CD14-positive monocyte (primary cell): ENCODE measurements at regions not wholly inside any gene's neighbourhood (a gene's known extent, or its start where the extent isn't known, plus 50 kb on each side); places are given as distances from the start of the nearest gene placed in this dataset.

ENCODE experiments used
- DNase-seq, 3 donors: peaks; one replicate each; pipeline ENCODE4 v3.0.0-alpha.2; 2011 to 2022
- H2AFZ ChIP-seq: 2 replicates; pipeline ENCODE4 v1.6.0; 2012; ENCODE audit warnings: mild to moderate bottlenecking, low read depth, low read length, inconsistent platforms; ENCODE audit not compliant: insufficient read depth, poor library complexity, severe bottlenecking
- H3K27ac ChIP-seq, 2 donors: 1 replicate in 1 of 2; 2 replicates in 1 of 2; pipeline ENCODE4 v1.5.1; 2012 to 2013; ENCODE audit warnings: low read length in 2 of 2, control low read depth in 1 of 2, inconsistent platforms in 1 of 2, low read depth in 1 of 2, mild to moderate bottlenecking in 1 of 2
- H3K27me3 ChIP-seq, 2 donors: one replicate each; pipeline versions ENCODE4 v1.6.0 to v1.6.1; 2011 to 2013; ENCODE audit warnings: low read length in 2 of 2; ENCODE audit not compliant: control insufficient read depth in 2 of 2, insufficient read depth in 2 of 2
- H3K36me3 ChIP-seq, 2 donors: replicated peaks in 1 of 2; 1 replicate in 1 of 2; 2 replicates in 1 of 2; pipeline versions ENCODE4 v1.5.1 to v1.6.1; 2012 to 2013; ENCODE audit warnings: low read length in 2 of 2, control low read depth in 1 of 2, inconsistent platforms in 1 of 2, mild to moderate bottlenecking in 1 of 2; ENCODE audit not compliant: insufficient read depth in 2 of 2, control insufficient read depth in 1 of 2
- H3K4me1 ChIP-seq, 2 donors: 1 replicate in 1 of 2; 2 replicates in 1 of 2; pipeline versions ENCODE4 v1.5.1 to v1.6.1; 2012 to 2013; ENCODE audit warnings: low read length in 2 of 2, control low read depth in 1 of 2, inconsistent platforms in 1 of 2, mild to moderate bottlenecking in 1 of 2, moderate library complexity in 1 of 2; ENCODE audit not compliant: insufficient read depth in 2 of 2, control insufficient read depth in 1 of 2
- H3K4me2 ChIP-seq: replicated peaks from 2 replicates; pipeline ENCODE3; 2012; ENCODE audit warnings: low read length, moderate library complexity, mild to moderate bottlenecking; ENCODE audit not compliant: poor library complexity, severe bottlenecking; ENCODE audit errors: extremely low read depth
- H3K4me3 ChIP-seq, 3 experiments: fragments of 200-600 bp in 1 of 3; sonication (generic) in 1 of 3; replicated peaks in 1 of 3; 1 replicate in 2 of 3; 2 replicates in 1 of 3; pipeline ENCODE4 v1.5.1; 2011 to 2013; ENCODE audit warnings: low read length in 3 of 3, mild to moderate bottlenecking in 3 of 3, control low read depth in 2 of 3, low read depth in 2 of 3, inconsistent platforms in 1 of 3, moderate library complexity in 1 of 3
- H3K79me2 ChIP-seq: 2 replicates; pipeline ENCODE4 v1.6.0; 2012; ENCODE audit warnings: mild to moderate bottlenecking, control low read depth, inconsistent platforms, low read length, moderate library complexity; ENCODE audit not compliant: insufficient read depth
- H3K9ac ChIP-seq: 2 replicates; pipeline ENCODE4 v1.6.0; 2017; ENCODE audit warnings: low read length, mild to moderate bottlenecking; ENCODE audit not compliant: insufficient read depth, poor library complexity, severe bottlenecking
- H3K9me3 ChIP-seq, 2 donors: replicated peaks in 1 of 2; 1 replicate in 1 of 2; 2 replicates in 1 of 2; pipeline versions ENCODE4 v1.5.1 to v1.6.1; 2012 to 2013; ENCODE audit warnings: low read length in 2 of 2, control low read depth in 1 of 2; ENCODE audit not compliant: control insufficient read depth in 1 of 2, insufficient read depth in 1 of 2
- H4K20me1 ChIP-seq: 2 replicates; pipeline ENCODE4 v1.6.0; 2012; ENCODE audit warnings: mild to moderate bottlenecking, low read length, control low read depth, moderate library complexity; ENCODE audit not compliant: insufficient read depth
- H3K27ac Mint-ChIP-seq, 7 donors: one replicate each; pipeline ENCODE4 v1.8.0; 2020; ENCODE audit warnings: mild to moderate bottlenecking in 7 of 7, mixed read lengths in 7 of 7, moderate library complexity in 6 of 7, inconsistent platforms in 2 of 7
- H3K27me3 Mint-ChIP-seq, 3 donors: one replicate each; pipeline ENCODE4 v1.8.0; 2021 to 2022; ENCODE audit warnings: low read depth in 3 of 3, mild to moderate bottlenecking in 3 of 3, mixed read lengths in 3 of 3, moderate library complexity in 3 of 3, inconsistent platforms in 1 of 3
- H3K36me3 Mint-ChIP-seq, 2 donors: one replicate each; pipeline ENCODE4 v1.8.0; 2020; ENCODE audit warnings: mixed read lengths in 2 of 2, inconsistent platforms in 1 of 2, mild to moderate bottlenecking in 1 of 2
- H3K4me1 Mint-ChIP-seq: one replicate; pipeline ENCODE4 v1.8.0; 2020; ENCODE audit warnings: mild to moderate bottlenecking, mixed read lengths
- H3K4me3 Mint-ChIP-seq, 2 donors: one replicate each; pipeline ENCODE4 v1.8.0; 2020; ENCODE audit warnings: mild to moderate bottlenecking in 2 of 2, mixed read lengths in 2 of 2, moderate library complexity in 1 of 2
- H3K9me3 Mint-ChIP-seq, 7 donors: one replicate each; pipeline ENCODE4 v1.8.0; 2020 to 2022; ENCODE audit warnings: mixed read lengths in 7 of 7, mild to moderate bottlenecking in 6 of 7, moderate library complexity in 6 of 7, inconsistent platforms in 2 of 7
- CTCF ChIP-seq: fragments of 200-600 bp; IDR thresholded peaks from one replicate; pipeline ENCODE4 v1.8.0; 2022; ENCODE audit warnings: antibody characterized with exemption, mild to moderate bottlenecking
- WGBS: methylation state at CpG from one replicate; pipeline ENCODE4 v1.1.5; 2013; ENCODE audit warnings: missing lambda C conversion rate; ENCODE audit not compliant: insufficient coverage; 5-methylcytosine and 5-hydroxymethylcytosine counted together
- intact Hi-C, 2 donors: fragments of 100-400 bp; cut with micrococcal nuclease; formaldehyde crosslinking; loops; one replicate each; pipeline versions ENCODE4 v1.15.0 to v1.15.1; 2023

DNA sequence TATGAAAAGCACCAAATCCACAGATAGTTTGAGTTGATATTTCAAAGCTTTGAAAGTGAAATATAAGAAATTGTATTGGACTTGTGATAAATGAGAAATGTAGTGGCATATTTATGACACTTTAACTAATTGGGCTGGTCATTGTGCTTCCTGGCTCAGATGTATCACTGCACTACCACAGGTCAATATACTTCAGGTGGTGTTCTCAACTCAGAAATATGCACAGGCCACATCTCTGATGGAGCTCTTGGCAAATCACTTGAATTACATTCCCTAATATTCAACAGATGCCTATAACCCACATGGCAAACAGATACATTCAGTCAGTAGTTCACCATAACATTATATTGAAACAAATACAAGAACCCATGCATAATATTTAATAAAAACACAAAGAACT, 209.6 kb downstream of the LYPLAL1 start:
- peaks cover 0 to 3% (median 0%) of the 10 kb centered on the region in 7 donors for H3K9me3 Mint-ChIP-seq
- no peaks in the 10 kb centered on the region for H3K36me3 Mint-ChIP-seq
- Histone ChIP-seq H2AFZ (no peak overlapping the region), H4K20me1 (no peaks in the 10 kb centered on the region), H3K4me3 (no peak overlapping the region), H3K9me3 (no peaks in the 10 kb centered on the region), H3K27ac (no peak overlapping the region), H3K4me1 (no peaks in the 10 kb centered on the region), H3K79me2 (no peaks in the 10 kb centered on the region), H3K9ac (no peak overlapping the region), H3K4me2 (no peak overlapping the region), H3K36me3 (no peaks in the 10 kb centered on the region), H3K27me3 (no peaks in the 10 kb centered on the region)
- H3K27me3 Mint-ChIP-seq: peaks cover 0 to 2% (median 0%) of the 10 kb centered on the region in 3 donors
- TF ChIP-seq CTCF: no peak
- H3K27ac Mint-ChIP-seq: no peak overlapping the region
- no peak overlapping the region for H3K4me3 Mint-ChIP-seq
- no peaks in the 10 kb centered on the region for H3K4me1 Mint-ChIP-seq
- DNase-seq: no peak
- intact Hi-C loops: no loop called here

DNA sequence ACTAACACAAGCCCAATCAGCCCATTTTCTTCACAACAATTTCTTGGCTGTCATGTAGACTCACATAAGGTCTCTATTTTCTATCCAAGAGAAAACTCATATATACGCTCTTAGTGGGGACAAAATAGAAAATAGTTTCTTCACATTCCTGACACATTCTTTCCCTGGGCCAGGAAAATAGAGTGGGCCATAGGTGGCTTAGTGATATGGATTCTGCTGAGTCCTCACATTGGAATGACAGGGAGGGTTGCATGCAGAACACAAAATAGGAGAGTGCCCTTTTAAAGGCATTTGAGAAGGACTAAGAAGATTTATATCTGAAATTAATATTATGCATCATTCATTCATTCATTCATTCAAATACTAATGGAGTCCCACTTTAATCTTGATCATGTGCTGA, 207.7 kb downstream of the LYPLAL1 start:
- H3K27ac Mint-ChIP-seq: no peak overlapping the region
- H3K79me2 ChIP-seq: no peaks in the 10 kb centered on the region
- H3K4me3 Mint-ChIP-seq: no peak overlapping the region
- H3K36me3 ChIP-seq: no peaks in the 10 kb centered on the region
- no peak for TF ChIP-seq CTCF
- no peaks in the 10 kb centered on the region for H3K4me1 Mint-ChIP-seq
- H3K9me3 ChIP-seq: no peaks in the 10 kb centered on the region
- intact Hi-C loops: no loop called here
- no peaks in the 10 kb centered on the region for H3K36me3 Mint-ChIP-seq
- H3K27ac ChIP-seq: no peak overlapping the region
- no peaks in the 10 kb centered on the region for H3K27me3 ChIP-seq
- no peak for DNase-seq
- no peaks in the 10 kb centered on the region for H3K27me3 Mint-ChIP-seq
- no peak overlapping the region for H3K9ac ChIP-seq
- no CpG with 5 or more reads among the region's 1 CpG for WGBS
- no peak overlapping the region for H3K4me3 ChIP-seq
- H3K4me1 ChIP-seq: no peaks in the 10 kb centered on the region
- H3K4me2 ChIP-seq: no peak overlapping the region
- no peaks in the 10 kb centered on the region for H4K20me1 ChIP-seq
- H3K9me3 Mint-ChIP-seq: peaks cover 0 to 3% (median 0%) of the 10 kb centered on the region in 7 donors
- H2AFZ ChIP-seq: no peak overlapping the region
